HG03095 (cell line): ENCODE measurements at regions not wholly inside any gene's neighbourhood (a gene's known extent, or its start where the extent isn't known, plus 50 kb on each side); places are given as distances from the start of the nearest gene placed in this dataset.

Experiments used
- ATAC-seq: cut with Tn5 transposase; IDR thresholded peaks from one replicate; pipeline ENCODE4 v1.9.1; 2021; ENCODE audit warnings: moderate library complexity; ENCODE audit not compliant: unreplicated experiment

- ATAC-seq = no peak
These were observed 54.0 kb upstream of the DLG1 start for GRCh38 chr3:197352382-197352781.

DNA sequence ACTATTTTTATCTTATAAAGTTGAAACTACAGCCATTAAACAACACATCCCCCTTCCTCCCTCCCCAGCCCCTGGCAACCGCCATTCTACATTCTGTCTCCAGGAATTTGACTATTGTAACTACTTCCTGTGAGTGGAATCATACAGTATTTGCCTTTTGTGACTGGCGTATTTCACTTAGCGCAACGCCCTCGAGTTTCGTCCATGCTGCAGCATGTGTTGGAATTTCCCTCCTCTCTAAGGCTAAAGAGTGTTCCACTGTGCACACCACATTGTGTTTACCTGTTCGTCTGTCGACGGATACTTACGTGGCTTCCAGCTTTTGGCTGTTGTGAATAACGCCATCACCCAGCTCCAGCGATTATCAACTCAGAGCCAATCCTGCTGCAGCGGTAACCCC is 52.0 kb upstream of the DLG1 start:
- no peak for ATAC-seq

DNA sequence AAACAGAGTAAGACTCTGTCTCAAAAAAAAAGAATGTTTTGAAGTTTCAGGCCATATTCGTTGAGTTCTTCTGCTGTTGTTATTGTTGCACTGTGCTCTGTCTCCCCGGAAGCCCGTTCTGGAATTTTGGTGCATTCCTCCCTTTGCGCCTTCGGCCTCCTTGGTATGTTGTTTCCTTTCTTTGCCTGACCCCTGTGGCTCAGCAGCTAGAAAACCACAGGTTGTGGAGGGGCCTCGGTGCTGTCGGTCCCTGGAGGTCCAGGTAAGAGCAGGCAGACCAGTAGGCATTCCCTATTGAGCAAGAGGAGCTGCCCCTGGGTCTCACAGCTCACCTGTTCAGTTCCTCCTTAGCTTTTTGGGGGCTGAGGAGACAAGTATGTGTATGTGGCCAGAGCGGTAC is 51.0 kb upstream of the DLG1 start:
- no peak for ATAC-seq
